ENCODE measurements at regions not wholly inside any gene's neighbourhood (a gene's known extent, or its start where the extent isn't known, plus 50 kb on each side); places are given as distances from the start of the nearest gene placed in this dataset.

- in situ Hi-C loops (cut with HindIII; ENCODE audit: low pct_unique_long_range_greater_than_20kb, low sequenced_read_pairs): no loop called here
- DNase-seq (ENCODE audit: low read depth in 1 of 2, low spot score in 1 of 2): no peak
- no peak for TF ChIP-seq JUND (IDR thresholded peaks at IDR 0.05; ENCODE audit: low read depth)
Observed at GRCh38 chr18:76546436-76546835, 51.4 kb upstream of the ZNF516 start.

- TF ChIP-seq JUND (IDR thresholded peaks at IDR 0.05; ENCODE audit: low read depth): no peak
- DNase-seq (ENCODE audit: low read depth in 1 of 2, low spot score in 1 of 2): no peak
- in situ Hi-C loops (cut with HindIII; ENCODE audit: low pct_unique_long_range_greater_than_20kb, low sequenced_read_pairs): no loop called here
Observed at GRCh38 chr18:76546088-76546435, 51.0 kb upstream of the ZNF516 start.

GRCh38 chr18:76545433-76546087 lies 50.5 kb upstream of the ZNF516 start:
- in situ Hi-C loops (cut with HindIII; ENCODE audit: low pct_unique_long_range_greater_than_20kb, low sequenced_read_pairs): no loop called here
- no peak for TF ChIP-seq JUND (IDR thresholded peaks at IDR 0.05; ENCODE audit: low read depth)
- DNase-seq (ENCODE audit: low read depth in 1 of 2, low spot score in 1 of 2): no peak

- DNase-seq (ENCODE audit: low read depth in 1 of 2, low spot score in 1 of 2): no peak
- no peak for TF ChIP-seq JUND (IDR thresholded peaks at IDR 0.05; ENCODE audit: low read depth)
- in situ Hi-C loops (cut with HindIII; ENCODE audit: low pct_unique_long_range_greater_than_20kb, low sequenced_read_pairs): no loop called here
Observed at GRCh38 chr18:76544511-76545345, 49.7 kb upstream of the ZNF516 start.
